ENCODE measurements at regions not wholly inside any gene's neighbourhood (a gene's known extent, or its start where the extent isn't known, plus 50 kb on each side); places are given as distances from the start of the nearest gene placed in this dataset.

DNA sequence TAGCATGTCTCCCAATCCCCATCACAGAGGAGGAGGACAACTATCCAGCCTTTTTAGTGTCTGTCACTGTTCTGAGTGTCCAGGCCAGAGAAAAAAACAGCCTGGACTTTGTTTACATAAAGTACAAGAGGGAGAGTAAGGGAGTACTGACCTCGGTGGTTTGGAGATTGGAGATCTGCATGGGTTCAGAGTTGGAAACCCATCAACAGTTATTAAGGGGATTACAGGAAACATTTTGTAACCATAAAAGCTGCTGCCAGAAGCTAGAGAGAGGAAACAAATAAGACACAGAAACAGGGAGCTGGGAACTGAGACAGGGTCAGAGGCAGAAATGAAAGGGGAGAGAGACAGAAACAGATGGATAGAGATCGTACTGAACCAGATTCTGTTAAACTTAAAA is 131.5 kb upstream of the CTTNBP2NL start:
- no peak for TF ChIP-seq CTCF (conservative IDR thresholded peaks at IDR 0.05)
- Histone ChIP-seq H3K23ac (ENCODE audit: insufficient read length, low read depth, low read length) (no peak overlapping the region), H3K79me1 (ENCODE audit: insufficient read depth, low read depth, low read length, poor library complexity, severe bottlenecking) (no peaks in the 10 kb centered on the region), H3K18ac (ENCODE audit: insufficient read length, low read depth, low read length) (no peak overlapping the region), H3K23me2 (ENCODE audit: insufficient read length, low read depth, low read length, poor library complexity, severe bottlenecking) (no peaks in the 10 kb centered on the region), H3K4me2 (ENCODE audit: insufficient read depth, insufficient read length, low read length) (no peak overlapping the region), H4K8ac (replicated peaks; ENCODE audit: insufficient read length, low read depth, low read length) (no peak overlapping the region), H3T11ph (ENCODE audit: low read length) (no peak overlapping the region), H4K91ac (ENCODE audit: insufficient read length, low read depth, low read length) (no peak overlapping the region), H2BK12ac (ENCODE audit: insufficient read length, low read depth, low read length) (no peak overlapping the region), H3K4ac (ENCODE audit: low read depth, low read length) (no peak overlapping the region), H2BK20ac (ENCODE audit: low read depth, low read length, poor library complexity, severe bottlenecking) (no peak overlapping the region), H4K5ac (ENCODE audit: insufficient read length, low read depth, low read length) (no peak overlapping the region), H3K9ac (ENCODE audit: extremely low read depth, insufficient read length, low read length) (no peak overlapping the region), H3K56ac (ENCODE audit: insufficient read length, low read depth, low read length) (no peak overlapping the region), H3K4me1 (ENCODE audit: insufficient read depth, low read length) (no peaks in the 10 kb centered on the region), H3K14ac (ENCODE audit: insufficient read depth, low read length) (no peak overlapping the region), H3K9me3 (ENCODE audit: control insufficient read depth, low read depth, low read length) (no peaks in the 10 kb centered on the region), H2AK5ac (ENCODE audit: insufficient read length, low read length) (no peak overlapping the region), H3K27ac (ENCODE audit: insufficient read length, low read depth, low read length) (no peak overlapping the region), H3K27me3 (ENCODE audit: insufficient read depth, low read length) (no peaks in the 10 kb centered on the region), H4K20me1 (ENCODE audit: control insufficient read depth, insufficient read depth, insufficient read length) (no peaks in the 10 kb centered on the region), H2BK5ac (ENCODE audit: insufficient read length, low read length) (no peak overlapping the region), H2BK15ac (ENCODE audit: low read depth, low read length) (no peak overlapping the region), H2BK120ac (ENCODE audit: low read depth, low read length, poor library complexity, severe bottlenecking) (no peak overlapping the region), H2AFZ (ENCODE audit: low read length) (no peak overlapping the region), H3K79me2 (ENCODE audit: insufficient read depth, low read length) (no peaks in the 10 kb centered on the region)
- Mint-ChIP-seq H3K27ac (no peak overlapping the region; a peak in 1 of 7 replicates), H3K4me1 (peaks cover 15 to 19% of the 10 kb centered on the region in 2 experiments), H3K4me3 (no peak overlapping the region), H3K27me3 (ENCODE audit: low read depth) (no peaks in the 10 kb centered on the region; the same call in 1 of the 2 replicates), H3K36me3 (ENCODE audit: insufficient read depth in 1 of 3, low read depth in 3 of 3) (no peaks in the 10 kb centered on the region), H3K9me3 (no peaks in the 10 kb centered on the region)
- WGBS (ENCODE audit: extremely low coverage, insufficient read length, low lambda C conversion rate), result no CpG with 5 or more reads among the region's 2 CpGs
- DNase-seq, result no peak

Measured in H9 (cell line).